Cardiac fibroblast (primary cell): ENCODE measurements at regions not wholly inside any gene's neighbourhood (a gene's known extent, or its start where the extent isn't known, plus 50 kb on each side); places are given as distances from the start of the nearest gene placed in this dataset.
A peak's percentile ranks its signal among the peaks of the same experiment; 100 is the strongest.

Source experiments
- DNase-seq, 2 donors: peaks; one replicate each; pipeline versions ENCODE4 v3.0.0 to v3.0.0-alpha.2; 2010; ENCODE audit warnings: low read depth in 2 of 2
- H3K4me3 ChIP-seq, 2 donors: replicated peaks in 1 of 2; 1 replicate in 1 of 2; 2 replicates in 1 of 2; pipeline ENCODE4 v1.5.1; 2011; ENCODE audit warnings: low read depth in 2 of 2, low read length in 2 of 2, mild to moderate bottlenecking in 2 of 2, moderate library complexity in 1 of 2
- CTCF ChIP-seq: IDR thresholded peaks from one replicate; pipeline ENCODE4 v1.5.1; 2011; ENCODE audit warnings: low read depth, mild to moderate bottlenecking, low read length, inconsistent platforms

- no peak for TF ChIP-seq CTCF
- no peak overlapping the region for H3K4me3 ChIP-seq
- peak; percentile 77 to 93 for DNase-seq
Measured at GRCh38 chr13:76425935-76426334, 460.3 kb downstream of the KCTD12 start.

GRCh38 chr13:76421011-76421410 is 465.2 kb downstream of the KCTD12 start:
- no peak for TF ChIP-seq CTCF
- no peak for DNase-seq
- no peak overlapping the region for H3K4me3 ChIP-seq

GRCh38 chr13:76418404-76418803 is 467.8 kb downstream of the KCTD12 start:
- DNase-seq: peak in 1 of 2 donors; percentile 2
- no peak overlapping the region for H3K4me3 ChIP-seq
- TF ChIP-seq CTCF: no peak

- no peak overlapping the region for H3K4me3 ChIP-seq
- DNase-seq: peak in 1 of 2 donors; percentile 2
- TF ChIP-seq CTCF: no peak
Measured at GRCh38 chr13:76414320-76414719, 471.9 kb downstream of the KCTD12 start.

GRCh38 chr13:76406243-76406642 is 480.0 kb downstream of the KCTD12 start:
- no peak for DNase-seq
- no peak for TF ChIP-seq CTCF
- H3K4me3 ChIP-seq: no peak overlapping the region

- no peak overlapping the region for H3K4me3 ChIP-seq
- no peak for TF ChIP-seq CTCF
- DNase-seq: peak in 1 of 2 donors; percentile 70
Measured at GRCh38 chr13:76398425-76398824, 487.8 kb downstream of the KCTD12 start.

GRCh38 chr13:76397413-76397812 is 488.8 kb downstream of the KCTD12 start:
- no peak for DNase-seq
- no peak overlapping the region for H3K4me3 ChIP-seq
- no peak for TF ChIP-seq CTCF
